Activated CD4-positive, alpha-beta T cell treated with anti-CD3 and anti-CD28 coated beads, Interleukin-2, Interleukin-6, amounts not matched to agents 100 ng/mL and 50 ng/mL, durations not matched to agents 16 hours and 8 hours (primary cell): ENCODE measurements at regions not wholly inside any gene's neighbourhood (a gene's known extent, or its start where the extent isn't known, plus 50 kb on each side); places are given as distances from the start of the nearest gene placed in this dataset.

Experiments
- DNase-seq: peaks from one replicate; pipeline ENCODE4 v3.0.0-alpha.2; 2020

GRCh38 chr2:150041722-150042425 lies 445.6 kb downstream of the RND3 start:
- DNase-seq, result no peak

- DNase-seq, result no peak
Observed at GRCh38 chr2:150036622-150037021, 449.0 kb upstream of the MMADHC start.

GRCh38 chr2:150034665-150035064 lies 447.1 kb upstream of the MMADHC start:
- DNase-seq, result no peak

- DNase-seq, result no peak
Observed at GRCh38 chr2:150030436-150031190, 443.0 kb upstream of the MMADHC start.

GRCh38 chr2:150028322-150028721 lies 440.7 kb upstream of the MMADHC start:
- no peak for DNase-seq

- DNase-seq, result no peak
Observed at GRCh38 chr2:150027164-150027563, 439.6 kb upstream of the MMADHC start.

- DNase-seq, result no peak
Observed at GRCh38 chr2:150023663-150024062, 436.1 kb upstream of the MMADHC start.

- DNase-seq, result peak; percentile 6
Observed at GRCh38 chr2:150023044-150023443, 435.5 kb upstream of the MMADHC start.

GRCh38 chr2:150020937-150021673 lies 433.5 kb upstream of the MMADHC start:
- DNase-seq, result no peak

GRCh38 chr2:150020221-150020620 lies 432.6 kb upstream of the MMADHC start:
- no peak for DNase-seq

- DNase-seq, result no peak
Observed at GRCh38 chr2:150019063-150019462, 431.5 kb upstream of the MMADHC start.

- no peak for DNase-seq
Observed at GRCh38 chr2:150012986-150013385, 425.4 kb upstream of the MMADHC start.

GRCh38 chr2:150011161-150011730 lies 423.7 kb upstream of the MMADHC start:
- no peak for DNase-seq

GRCh38 chr2:150008901-150009300 lies 421.3 kb upstream of the MMADHC start:
- DNase-seq, result no peak

GRCh38 chr2:150007815-150008430 lies 420.3 kb upstream of the MMADHC start:
- DNase-seq, result no peak

GRCh38 chr2:150006591-150006990 lies 419.0 kb upstream of the MMADHC start:
- no peak for DNase-seq

GRCh38 chr2:150003544-150003943 lies 416.0 kb upstream of the MMADHC start:
- no peak for DNase-seq

GRCh38 chr2:150001788-150002187 lies 414.2 kb upstream of the MMADHC start:
- DNase-seq, result no peak

GRCh38 chr2:149996901-149997300 lies 409.3 kb upstream of the MMADHC start:
- DNase-seq, result no peak

GRCh38 chr2:149994057-149994728 lies 406.6 kb upstream of the MMADHC start:
- no peak for DNase-seq

GRCh38 chr2:149993316-149993715 lies 405.7 kb upstream of the MMADHC start:
- no peak for DNase-seq

- no peak for DNase-seq
Observed at GRCh38 chr2:149991576-149991975, 404.0 kb upstream of the MMADHC start.
